ENCODE measurements at regions not wholly inside any gene's neighbourhood (a gene's known extent, or its start where the extent isn't known, plus 50 kb on each side); places are given as distances from the start of the nearest gene placed in this dataset.
A peak's percentile ranks its signal among the peaks of the same experiment; 100 is the strongest.
"Not testable (repeated sequence)": the region's sequence is repeated elsewhere in the genome, so short reads cannot be mapped to it uniquely, and the experiment has no call there.

GRCh38 chr4:112775801-112776200 is 138.9 kb downstream of the LARP7 start:
- DNase-seq (ENCODE audit: low read depth), result no peak

- no peak for DNase-seq (ENCODE audit: low read depth)
These were observed 139.6 kb downstream of the LARP7 start for GRCh38 chr4:112776535-112776934.

GRCh38 chr4:112778520-112778919 is 141.6 kb downstream of the LARP7 start:
- no peak for DNase-seq (ENCODE audit: low read depth)

- DNase-seq (ENCODE audit: low read depth), result no peak
These were observed 156.1 kb downstream of the LARP7 start for GRCh38 chr4:112793033-112793432.

- no peak for DNase-seq (ENCODE audit: low read depth)
These were observed 163.1 kb downstream of the LARP7 start for GRCh38 chr4:112800001-112800400.

- DNase-seq (ENCODE audit: low read depth), result no peak
These were observed 164.4 kb downstream of the LARP7 start for GRCh38 chr4:112801341-112801740.

- no peak for DNase-seq (ENCODE audit: low read depth)
These were observed 165.8 kb downstream of the LARP7 start for GRCh38 chr4:112802780-112803179.

- no peak for DNase-seq (ENCODE audit: low read depth)
These were observed 170.1 kb downstream of the LARP7 start for GRCh38 chr4:112807083-112807482.

GRCh38 chr4:112808001-112808400 is 171.1 kb downstream of the LARP7 start:
- DNase-seq (ENCODE audit: low read depth), result no peak

- DNase-seq (ENCODE audit: low read depth), result peak; percentile 27
These were observed 176.8 kb downstream of the LARP7 start for GRCh38 chr4:112813790-112814189.

GRCh38 chr4:112817933-112818593 is 181.1 kb downstream of the LARP7 start:
- peak; percentile 86 for DNase-seq (ENCODE audit: low read depth)

- DNase-seq (ENCODE audit: low read depth), result no peak
These were observed 181.6 kb downstream of the LARP7 start for GRCh38 chr4:112818594-112818965.

- DNase-seq (ENCODE audit: low read depth), result no peak
These were observed 182.8 kb downstream of the LARP7 start for GRCh38 chr4:112819729-112820128.

GRCh38 chr4:112823156-112823555 is 186.2 kb downstream of the LARP7 start:
- no peak for DNase-seq (ENCODE audit: low read depth)

- no peak for DNase-seq (ENCODE audit: low read depth)
These were observed 186.7 kb downstream of the LARP7 start for GRCh38 chr4:112823606-112824005.

GRCh38 chr4:112830753-112831386 is 193.9 kb downstream of the LARP7 start:
- no peak for DNase-seq (ENCODE audit: low read depth)

- DNase-seq (ENCODE audit: low read depth), result no peak
These were observed 195.6 kb downstream of the LARP7 start for GRCh38 chr4:112832493-112832892.

GRCh38 chr4:112836895-112837294 is 200.0 kb downstream of the LARP7 start:
- DNase-seq (ENCODE audit: low read depth), result no peak

GRCh38 chr4:112838015-112838414 is 201.1 kb downstream of the LARP7 start:
- not testable (repeated sequence) for DNase-seq (ENCODE audit: low read depth)

- DNase-seq (ENCODE audit: low read depth), result peak; percentile 42
These were observed 203.1 kb downstream of the LARP7 start for GRCh38 chr4:112840061-112840460.

GRCh38 chr4:112840619-112841018 is 203.7 kb downstream of the LARP7 start:
- DNase-seq (ENCODE audit: low read depth), result no peak

GRCh38 chr4:112842513-112842912 is 205.6 kb downstream of the LARP7 start:
- DNase-seq (ENCODE audit: low read depth), result no peak

GRCh38 chr4:112845386-112845785 is 204.1 kb upstream of the ANK2 start:
- no peak for DNase-seq (ENCODE audit: low read depth)

GRCh38 chr4:112847045-112847444 is 202.4 kb upstream of the ANK2 start:
- no peak for DNase-seq (ENCODE audit: low read depth)
